T1000 (cell line): ENCODE measurements at regions not wholly inside any gene's neighbourhood (a gene's known extent, or its start where the extent isn't known, plus 50 kb on each side); places are given as distances from the start of the nearest gene placed in this dataset.
"Not testable (repeated sequence)": the region's sequence is repeated elsewhere in the genome, so short reads cannot be mapped to it uniquely, and the experiment has no call there.

Experiments
- DNase-seq: peaks from one replicate; lab custom pipeline; 2025; ENCODE audit warnings: mixed read lengths; lab: John Stamatoyannopoulos, UW

- DNase-seq: no peak
Observed at GRCh38 chr12:25424211-25424731, 128.8 kb downstream of the LMNTD1 start.

GRCh38 chr12:25423355-25424050 lies 129.6 kb downstream of the LMNTD1 start:
- no peak for DNase-seq

GRCh38 chr12:25422241-25422640 lies 130.8 kb downstream of the LMNTD1 start:
- DNase-seq: no peak

GRCh38 chr12:25421651-25422167 lies 131.4 kb downstream of the LMNTD1 start:
- DNase-seq: no peak

GRCh38 chr12:25420116-25420515 lies 133.0 kb downstream of the LMNTD1 start:
- DNase-seq: no peak

GRCh38 chr12:25419595-25419994 lies 133.5 kb downstream of the LMNTD1 start:
- no peak for DNase-seq

- DNase-seq: no peak
Observed at GRCh38 chr12:25417071-25417470, 136.0 kb downstream of the LMNTD1 start.

GRCh38 chr12:25416516-25416915 lies 136.6 kb downstream of the LMNTD1 start:
- DNase-seq: no peak

GRCh38 chr12:25415004-25415403 lies 138.1 kb downstream of the LMNTD1 start:
- no peak for DNase-seq

GRCh38 chr12:25412735-25413134 lies 140.3 kb downstream of the LMNTD1 start:
- DNase-seq: no peak

- no peak for DNase-seq
Observed at GRCh38 chr12:25404955-25405354, 148.1 kb downstream of the LMNTD1 start.

- DNase-seq: no peak
Observed at GRCh38 chr12:25401547-25402345, 151.0 kb upstream of the KRAS start.

GRCh38 chr12:25397001-25397400 lies 146.3 kb upstream of the KRAS start:
- no peak for DNase-seq

GRCh38 chr12:25395227-25395626 lies 144.5 kb upstream of the KRAS start:
- no peak for DNase-seq

GRCh38 chr12:25394775-25395174 lies 144.0 kb upstream of the KRAS start:
- not testable (repeated sequence) for DNase-seq

GRCh38 chr12:25394025-25394424 lies 143.3 kb upstream of the KRAS start:
- DNase-seq: no peak

- not testable (repeated sequence) for DNase-seq
Observed at GRCh38 chr12:25391346-25391745, 140.6 kb upstream of the KRAS start.

GRCh38 chr12:25388183-25388582 lies 137.5 kb upstream of the KRAS start:
- DNase-seq: no peak

- no peak for DNase-seq
Observed at GRCh38 chr12:25387732-25388050, 137.0 kb upstream of the KRAS start.

- peak; percentile 72 for DNase-seq
Observed at GRCh38 chr12:25386831-25387731, 136.4 kb upstream of the KRAS start.

GRCh38 chr12:25384893-25385248 lies 134.1 kb upstream of the KRAS start:
- no peak for DNase-seq
